Inflammatory macrophage (primary cell): ENCODE measurements at regions not wholly inside any gene's neighbourhood (a gene's known extent, or its start where the extent isn't known, plus 50 kb on each side); places are given as distances from the start of the nearest gene placed in this dataset.
"Not testable (repeated sequence)": the region's sequence is repeated elsewhere in the genome, so short reads cannot be mapped to it uniquely, and the experiment has no call there.

Source experiments
- DNase-seq, 2 donors: peaks; one replicate each; pipeline ENCODE4 v3.0.0-alpha.2; 2020 to 2022

GRCh38 chr15:98330692-98331435, 317.5 kb upstream of the IGF1R start:
- no peak for DNase-seq

- no peak for DNase-seq
These were observed 316.7 kb upstream of the IGF1R start for GRCh38 chr15:98331676-98332075.

- DNase-seq: no peak
These were observed 315.1 kb upstream of the IGF1R start for GRCh38 chr15:98333251-98333650.

- no peak for DNase-seq
These were observed 305.4 kb upstream of the IGF1R start for GRCh38 chr15:98342911-98343310.

GRCh38 chr15:98344591-98344990, 303.7 kb upstream of the IGF1R start:
- DNase-seq: no peak

- DNase-seq: no peak
These were observed 301.3 kb upstream of the IGF1R start for GRCh38 chr15:98347001-98347400.

- DNase-seq: no peak
These were observed 300.5 kb upstream of the IGF1R start for GRCh38 chr15:98347866-98348265.

- DNase-seq: no peak
These were observed 298.1 kb upstream of the IGF1R start for GRCh38 chr15:98350276-98350675.

GRCh38 chr15:98358274-98358673, 290.1 kb upstream of the IGF1R start:
- not testable (repeated sequence) for DNase-seq

- no peak for DNase-seq
These were observed 289.4 kb upstream of the IGF1R start for GRCh38 chr15:98358971-98359370.

- no peak for DNase-seq
These were observed 284.9 kb upstream of the IGF1R start for GRCh38 chr15:98363416-98363815.

- DNase-seq: no peak
These were observed 284.4 kb upstream of the IGF1R start for GRCh38 chr15:98363955-98364354.

GRCh38 chr15:98369081-98369716, 279.1 kb upstream of the IGF1R start:
- no peak for DNase-seq

- DNase-seq: no peak
These were observed 272.6 kb upstream of the IGF1R start for GRCh38 chr15:98375513-98376340.

- no peak for DNase-seq
These were observed 267.6 kb upstream of the IGF1R start for GRCh38 chr15:98380721-98381120.

GRCh38 chr15:98381446-98381845, 266.9 kb upstream of the IGF1R start:
- no peak for DNase-seq

- no peak for DNase-seq
These were observed 266.2 kb upstream of the IGF1R start for GRCh38 chr15:98382139-98382538.

GRCh38 chr15:98383571-98383970, 264.8 kb upstream of the IGF1R start:
- DNase-seq: no peak

- no peak for DNase-seq
These were observed 263.9 kb upstream of the IGF1R start for GRCh38 chr15:98384328-98385029.

GRCh38 chr15:98385752-98386381, 262.5 kb upstream of the IGF1R start:
- DNase-seq: no peak

GRCh38 chr15:98386561-98386960, 261.8 kb upstream of the IGF1R start:
- DNase-seq: no peak

GRCh38 chr15:98387866-98388265, 260.5 kb upstream of the IGF1R start:
- no peak for DNase-seq
